ENCODE measurements at regions not wholly inside any gene's neighbourhood (a gene's known extent, or its start where the extent isn't known, plus 50 kb on each side); places are given as distances from the start of the nearest gene placed in this dataset.

DNA sequence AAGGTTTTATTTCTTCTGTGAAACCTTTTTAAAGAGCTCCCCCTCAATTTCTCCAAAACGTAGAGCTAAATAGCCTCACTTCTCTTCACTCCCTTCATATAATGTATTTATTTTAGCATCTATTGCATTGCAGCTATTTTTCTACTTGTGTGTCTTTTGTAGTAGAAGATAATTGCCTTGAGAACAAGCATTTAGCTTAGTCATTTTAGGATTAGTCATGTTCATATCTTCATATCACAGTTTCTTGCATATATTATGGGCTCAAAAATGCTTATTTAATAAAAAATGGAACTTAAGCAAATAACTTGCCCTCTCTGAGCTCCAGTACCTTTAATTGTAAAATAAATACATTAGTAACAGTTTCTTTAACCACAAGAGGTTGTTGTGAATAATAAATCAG, 72.1 kb upstream of the SPANXC start:
- TF ChIP-seq, protein P1, sequence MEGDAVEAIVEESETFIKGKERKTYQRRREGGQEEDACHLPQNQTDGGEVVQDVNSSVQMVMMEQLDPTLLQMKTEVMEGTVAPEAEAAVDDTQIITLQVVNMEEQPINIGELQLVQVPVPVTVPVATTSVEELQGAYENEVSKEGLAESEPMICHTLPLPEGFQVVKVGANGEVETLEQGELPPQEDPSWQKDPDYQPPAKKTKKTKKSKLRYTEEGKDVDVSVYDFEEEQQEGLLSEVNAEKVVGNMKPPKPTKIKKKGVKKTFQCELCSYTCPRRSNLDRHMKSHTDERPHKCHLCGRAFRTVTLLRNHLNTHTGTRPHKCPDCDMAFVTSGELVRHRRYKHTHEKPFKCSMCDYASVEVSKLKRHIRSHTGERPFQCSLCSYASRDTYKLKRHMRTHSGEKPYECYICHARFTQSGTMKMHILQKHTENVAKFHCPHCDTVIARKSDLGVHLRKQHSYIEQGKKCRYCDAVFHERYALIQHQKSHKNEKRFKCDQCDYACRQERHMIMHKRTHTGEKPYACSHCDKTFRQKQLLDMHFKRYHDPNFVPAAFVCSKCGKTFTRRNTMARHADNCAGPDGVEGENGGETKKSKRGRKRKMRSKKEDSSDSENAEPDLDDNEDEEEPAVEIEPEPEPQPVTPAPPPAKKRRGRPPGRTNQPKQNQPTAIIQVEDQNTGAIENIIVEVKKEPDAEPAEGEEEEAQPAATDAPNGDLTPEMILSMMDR (IDR thresholded peaks at IDR 0.05): no peak
- TF ChIP-seq POLR2AphosphoS5 (IDR thresholded peaks at IDR 0.05): no peak

Data from transverse colon (tissue), 4 donors.